ENCODE measurements at regions not wholly inside any gene's neighbourhood (a gene's known extent, or its start where the extent isn't known, plus 50 kb on each side); places are given as distances from the start of the nearest gene placed in this dataset.

DNA sequence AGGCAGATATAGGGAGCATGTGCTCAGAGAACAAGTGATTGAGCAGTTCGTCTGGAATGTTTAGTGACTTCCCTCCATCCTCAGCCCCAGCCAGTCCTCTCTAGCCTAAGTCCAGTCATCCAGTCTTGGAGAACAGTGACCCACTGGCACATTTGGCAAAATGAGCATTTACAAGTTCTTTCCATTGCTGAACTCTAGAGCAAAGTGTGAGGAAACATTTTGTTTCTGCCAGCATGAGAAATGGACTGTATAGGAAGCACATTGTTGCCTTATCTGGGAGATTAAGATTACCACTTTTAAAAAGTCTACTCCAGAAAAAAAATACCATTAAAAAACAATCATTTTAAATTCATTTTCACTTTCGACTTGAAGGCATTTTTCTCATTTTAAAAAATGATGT, 353.6 kb downstream of the SHQ1 start:
- TF ChIP-seq EP300 (IDR thresholded peaks at IDR 0.05; ENCODE audit: borderline replicate concordance in 1 of 2, low read depth in 1 of 2, low read length in 1 of 2) (no peak), CTCF (IDR thresholded peaks at IDR 0.05) (no peak), GATA2 (CRISPR knock-in tag; IDR thresholded peaks at IDR 0.05) (no peak), CHD2 (IDR thresholded peaks at IDR 0.05; ENCODE audit: low read length, partially characterized antibody) (no peak), RXRA (IDR thresholded peaks at IDR 0.05; ENCODE audit: borderline replicate concordance, low read depth) (no peak), REST (IDR thresholded peaks at IDR 0.05; ENCODE audit: low read depth, low read length) (no peak), POLR2AphosphoS5 (IDR thresholded peaks at IDR 0.05; ENCODE audit: low read depth, low read length) (no peak), NRF1 (IDR thresholded peaks at IDR 0.05; ENCODE audit: low read depth, low read length) (no peak), ELF1 (IDR thresholded peaks at IDR 0.05) (no peak), RFX5 (IDR thresholded peaks at IDR 0.05; ENCODE audit: low read length) (no peak), JUND (IDR thresholded peaks at IDR 0.05) (no peak), MAX (IDR thresholded peaks at IDR 0.05; ENCODE audit: low read depth) (no peak)
- TF ChIP-seq, protein P1, sequence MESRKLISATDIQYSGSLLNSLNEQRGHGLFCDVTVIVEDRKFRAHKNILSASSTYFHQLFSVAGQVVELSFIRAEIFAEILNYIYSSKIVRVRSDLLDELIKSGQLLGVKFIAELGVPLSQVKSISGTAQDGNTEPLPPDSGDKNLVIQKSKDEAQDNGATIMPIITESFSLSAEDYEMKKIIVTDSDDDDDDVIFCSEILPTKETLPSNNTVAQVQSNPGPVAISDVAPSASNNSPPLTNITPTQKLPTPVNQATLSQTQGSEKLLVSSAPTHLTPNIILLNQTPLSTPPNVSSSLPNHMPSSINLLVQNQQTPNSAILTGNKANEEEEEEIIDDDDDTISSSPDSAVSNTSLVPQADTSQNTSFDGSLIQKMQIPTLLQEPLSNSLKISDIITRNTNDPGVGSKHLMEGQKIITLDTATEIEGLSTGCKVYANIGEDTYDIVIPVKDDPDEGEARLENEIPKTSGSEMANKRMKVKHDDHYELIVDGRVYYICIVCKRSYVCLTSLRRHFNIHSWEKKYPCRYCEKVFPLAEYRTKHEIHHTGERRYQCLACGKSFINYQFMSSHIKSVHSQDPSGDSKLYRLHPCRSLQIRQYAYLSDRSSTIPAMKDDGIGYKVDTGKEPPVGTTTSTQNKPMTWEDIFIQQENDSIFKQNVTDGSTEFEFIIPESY (IDR thresholded peaks at IDR 0.05; ENCODE audit: borderline replicate concordance, low read depth), result no peak
